Testis (tissue), 2 donors: ENCODE measurements at regions not wholly inside any gene's neighbourhood (a gene's known extent, or its start where the extent isn't known, plus 50 kb on each side); places are given as distances from the start of the nearest gene placed in this dataset.

Source experiments
- small RNA-seq, 2 donors: library from RNA; depleted of rRNA; stranded (forward); fragments of <200 nt; gene quantifications; one replicate each; pipeline ENCODE3, GENCODE V24; 2016

Small RNAs in the stretch of these regions (small RNA-seq; reads per million reads assigned to genes)
- 0 reads per million in 2 donors for gene RN7SL542P
